H1 (cell line): ENCODE measurements at regions not wholly inside any gene's neighbourhood (a gene's known extent, or its start where the extent isn't known, plus 50 kb on each side); places are given as distances from the start of the nearest gene placed in this dataset.

Source experiments
- CTCF ChIA-PET: fragments of 300-600 bp; sonication (Branson Sonifier 250); formaldehyde crosslinking; loops from one replicate; lab custom pipeline; 2021; ENCODE audit not compliant: partially characterized antibody; lab: Charles Lee
- POLR2A ChIA-PET: fragments of 300-600 bp; sonication (Branson Sonifier 250); formaldehyde crosslinking; loops from one replicate; lab custom pipeline; 2021; ENCODE audit warnings: inconsistent platforms; ENCODE audit not compliant: partially characterized antibody; lab: Charles Lee
- DNase-seq, 2 experiments: peaks; one replicate each; pipeline versions ENCODE4 v3.0.0 to v3.0.0-alpha.2; 2010 to 2022; ENCODE audit warnings: low spot score in 2 of 2, low read depth in 1 of 2, mixed read lengths in 1 of 2
- FAIRE-seq: peaks from 2 replicates; lab custom pipeline; 2011; peaks lifted over from hg19 to GRCh38; lab: Jason Lieb, UNC
- H2AFZ ChIP-seq: 2 replicates; pipeline ENCODE4 v1.8.1; 2012; ENCODE audit warnings: low read length, inconsistent platforms
- H2AK5ac ChIP-seq: 2 replicates; pipeline ENCODE4 v1.6.1; 2013; ENCODE audit warnings: low read depth, low read length
- H2BK120ac ChIP-seq: replicated peaks from 2 replicates; pipeline ENCODE3; 2013; ENCODE audit warnings: low read depth, low read length, inconsistent platforms
- H2BK12ac ChIP-seq: 2 replicates; pipeline ENCODE4 v1.6.1; 2013; ENCODE audit warnings: low read depth, low read length
- H2BK15ac ChIP-seq: 2 replicates; pipeline ENCODE4 v1.6.1; 2013; ENCODE audit warnings: low read length
- H2BK20ac ChIP-seq: 2 replicates; pipeline ENCODE4 v1.6.1; 2013; ENCODE audit warnings: low read length
- H2BK5ac ChIP-seq: 2 replicates; pipeline ENCODE4 v1.6.1; 2013; ENCODE audit warnings: low read depth, low read length
- H3K14ac ChIP-seq: 2 replicates; pipeline ENCODE4 v1.6.1; 2013; ENCODE audit warnings: inconsistent platforms; ENCODE audit not compliant: insufficient read length
- H3K18ac ChIP-seq: 2 replicates; pipeline ENCODE4 v1.6.1; 2013; ENCODE audit warnings: low read length; ENCODE audit errors: extremely low read depth
- H3K23ac ChIP-seq: 2 replicates; pipeline ENCODE4 v1.6.1; 2013; ENCODE audit warnings: inconsistent platforms; ENCODE audit not compliant: insufficient read length
- H3K23me2 ChIP-seq: 2 replicates; pipeline ENCODE4 v1.6.1; 2013; ENCODE audit warnings: low read depth, low read length
- H3K27ac ChIP-seq: 2 replicates; pipeline ENCODE4 v1.6.1; 2011; ENCODE audit warnings: low read depth, low read length, inconsistent platforms
- H3K27me3 ChIP-seq, 4 experiments: replicated peaks in 1 of 4; 1 replicate in 1 of 4; 2 replicates in 3 of 4; pipeline versions ENCODE4 v1.6.1 to v1.8.1; 2011 to 2013; ENCODE audit warnings: low read length in 3 of 4, mild to moderate bottlenecking in 3 of 4, inconsistent platforms in 2 of 4, mixed read lengths in 2 of 4, moderate library complexity in 1 of 4; ENCODE audit not compliant: control insufficient read depth in 3 of 4, insufficient read depth in 3 of 4; ENCODE audit errors: extremely low read depth in 1 of 4
- H3K36me3 ChIP-seq, 4 experiments: 2 replicates each; pipeline versions ENCODE4 v1.6.1 to v1.8.1; 2011 to 2013; ENCODE audit warnings: mild to moderate bottlenecking in 4 of 4, low read length in 3 of 4, moderate library complexity in 2 of 4, control low read depth in 1 of 4, inconsistent platforms in 1 of 4; ENCODE audit not compliant: insufficient read depth in 4 of 4, control insufficient read depth in 2 of 4
- H3K4ac ChIP-seq: replicated peaks from 2 replicates; pipeline ENCODE3; 2013; ENCODE audit warnings: low read length, low read depth, mixed read lengths, inconsistent platforms; ENCODE audit not compliant: insufficient read length
- H3K4me1 ChIP-seq, 4 experiments: replicated peaks in 1 of 4; 1 replicate in 1 of 4; 2 replicates in 3 of 4; pipeline versions ENCODE4 v1.6.1 to v1.8.1; 2011 to 2013; ENCODE audit warnings: low read length in 3 of 4, inconsistent platforms in 2 of 4, mixed read lengths in 1 of 4; ENCODE audit not compliant: insufficient read depth in 4 of 4, control insufficient read depth in 3 of 4
- H3K4me2 ChIP-seq, 2 experiments: 2 replicates each; pipeline versions ENCODE4 v1.6.1 to v1.8.1; 2011 to 2013; ENCODE audit warnings: low read depth in 2 of 2, low read length in 2 of 2, control low read depth in 1 of 2, inconsistent platforms in 1 of 2, mild to moderate bottlenecking in 1 of 2; ENCODE audit not compliant: insufficient read depth in 1 of 2
- H3K4me3 ChIP-seq, 4 experiments: fragments of 200-600, 300-600 bp in 1 of 4; sonication (generic), shearing (Covaris generic), sonication (Bioruptor Twin) in 1 of 4; 2 replicates each; pipeline versions ENCODE4 v1.5.1 to v1.8.1; 2011 to 2016; ENCODE audit warnings: low read length in 4 of 4, low read depth in 3 of 4, control low read depth in 2 of 4, inconsistent platforms in 2 of 4, mild to moderate bottlenecking in 2 of 4, mixed read lengths in 1 of 4, moderate library complexity in 1 of 4; ENCODE audit not compliant: insufficient read depth in 2 of 4; ENCODE audit errors: extremely low read depth in 1 of 4
- H3K56ac ChIP-seq: replicated peaks from 2 replicates; pipeline ENCODE3; 2013; ENCODE audit warnings: low read depth, mild to moderate bottlenecking, mixed read lengths, low read length, inconsistent platforms; ENCODE audit not compliant: insufficient read length
- H3K79me1 ChIP-seq: 2 replicates; pipeline ENCODE4 v1.6.1; 2013; ENCODE audit warnings: low read depth, low read length, control low read depth
- H3K79me2 ChIP-seq, 2 experiments: 2 replicates each; pipeline versions ENCODE4 v1.6.1 to v1.8.1; 2012 to 2013; ENCODE audit warnings: low read length in 2 of 2, mild to moderate bottlenecking in 2 of 2, inconsistent platforms in 1 of 2; ENCODE audit not compliant: insufficient read depth in 2 of 2, control insufficient read depth in 1 of 2
- H3K9ac ChIP-seq, 4 experiments: replicated peaks in 1 of 4; 1 replicate in 1 of 4; 2 replicates in 3 of 4; pipeline versions ENCODE4 v1.6.1 to v1.8.1; 2011 to 2013; ENCODE audit warnings: low read depth in 3 of 4, low read length in 3 of 4, control low read depth in 2 of 4, mild to moderate bottlenecking in 2 of 4, moderate library complexity in 2 of 4, inconsistent platforms in 1 of 4; ENCODE audit errors: extremely low read depth in 1 of 4
- H3K9me3 ChIP-seq, 2 experiments: 2 replicates each; pipeline versions ENCODE4 v1.6.1 to v1.8.1; 2012 to 2013; ENCODE audit warnings: mild to moderate bottlenecking in 2 of 2, moderate library complexity in 2 of 2, control low read depth in 1 of 2, inconsistent platforms in 1 of 2, low read depth in 1 of 2, low read length in 1 of 2, mixed read lengths in 1 of 2; ENCODE audit not compliant: insufficient read depth in 2 of 2
- H4K20me1 ChIP-seq, 2 experiments: replicated peaks in 1 of 2; 2 replicates each; pipeline versions ENCODE3 to v1.8.1; 2011 to 2013; ENCODE audit warnings: inconsistent platforms in 2 of 2, low read length in 2 of 2, mild to moderate bottlenecking in 1 of 2; ENCODE audit not compliant: insufficient read depth in 2 of 2, control insufficient read depth in 1 of 2
- H4K5ac ChIP-seq: 2 replicates; pipeline ENCODE4 v1.6.1; 2013; ENCODE audit warnings: low read length, low read depth, mixed read lengths, inconsistent platforms; ENCODE audit not compliant: insufficient read length
- H4K8ac ChIP-seq: 2 replicates; pipeline ENCODE4 v1.8.0; 2013; ENCODE audit warnings: mild to moderate bottlenecking, moderate library complexity, low read length, inconsistent platforms; ENCODE audit not compliant: insufficient read depth; ENCODE audit errors: extremely low read depth
- H4K91ac ChIP-seq: replicated peaks from 2 replicates; pipeline ENCODE3; 2013; ENCODE audit warnings: low read length, mixed read lengths, inconsistent platforms; ENCODE audit not compliant: insufficient read length
- BCL11A ChIP-seq, 2 experiments: IDR thresholded peaks; one replicate each; pipeline ENCODE4 v1.6.1; 2011; ENCODE audit warnings: low read depth in 2 of 2, low read length in 2 of 2, mild to moderate bottlenecking in 2 of 2
- BRCA1 ChIP-seq: IDR thresholded peaks from 2 replicates; pipeline ENCODE4 v1.6.1; 2012; ENCODE audit warnings: low read depth, low read length, improper control_type of control experiment
- CHD1 ChIP-seq: IDR thresholded peaks from 2 replicates; pipeline ENCODE4 v1.6.1; 2012; ENCODE audit warnings: low read depth, low read length, improper control_type of control experiment
- CREB1 ChIP-seq: IDR thresholded peaks from 2 replicates; pipeline ENCODE4 v1.6.1; 2012; ENCODE audit warnings: inconsistent platforms
- CTCF ChIP-seq, 3 experiments: IDR thresholded peaks; 1 replicate in 2 of 3; 2 replicates in 1 of 3; pipeline versions ENCODE4 v1.5.1 to v1.6.1; 2011; ENCODE audit warnings: low read length in 3 of 3, mild to moderate bottlenecking in 3 of 3, inconsistent platforms in 2 of 3, low read depth in 1 of 3, moderate library complexity in 1 of 3; ENCODE audit not compliant: insufficient read depth in 1 of 3; ENCODE audit errors: control extremely low read depth in 1 of 3
- HDAC6 ChIP-seq: IDR thresholded peaks from one replicate; pipeline ENCODE4 v1.7.1; 2012; ENCODE audit warnings: low read depth, mild to moderate bottlenecking, inconsistent platforms, low read length, moderate library complexity
- JUN ChIP-seq: IDR thresholded peaks from 2 replicates; pipeline ENCODE4 v1.6.1; 2011; ENCODE audit warnings: low read depth, mild to moderate bottlenecking, improper control_type of control experiment, low read length
- MAX ChIP-seq: IDR thresholded peaks from 2 replicates; pipeline ENCODE4 v1.6.1; 2012; ENCODE audit warnings: inconsistent platforms
- NANOG ChIP-seq: IDR thresholded peaks from 2 replicates; pipeline ENCODE4 v1.6.1; 2011; ENCODE audit warnings: low read length, low read depth, mild to moderate bottlenecking, inconsistent platforms; ENCODE audit not compliant: insufficient read depth, poor library complexity, severe bottlenecking
- RNF2 ChIP-seq: fragments of 200-900, 300-1000 bp; sonication (generic); IDR thresholded peaks from 2 replicates; pipeline ENCODE4 v1.7.1; 2016; ENCODE audit warnings: borderline replicate concordance, low read depth, mild to moderate bottlenecking, antibody characterized with exemption, low read length; ENCODE audit not compliant: poor library complexity, severe bottlenecking; ENCODE audit errors: missing control alignments
- RXRA ChIP-seq: IDR thresholded peaks from 2 replicates; pipeline ENCODE4 v1.6.1; 2011; ENCODE audit warnings: low read depth, mild to moderate bottlenecking, low read length, moderate library complexity; ENCODE audit not compliant: insufficient read depth
- SIX5 ChIP-seq: IDR thresholded peaks from 2 replicates; pipeline ENCODE4 v1.6.1; 2011; ENCODE audit warnings: mild to moderate bottlenecking, low read depth, low read length
- WGBS, 2 experiments: shearing (Covaris generic) in 1 of 2; methylation state at CpG; one replicate each; pipeline versions ENCODE4 v1.1.6 to v1.1.7; 2013 to 2015; ENCODE audit warnings: low lambda C conversion rate in 2 of 2, mixed read lengths in 2 of 2, inconsistent platforms in 1 of 2, low coverage in 1 of 2, missing lambda C conversion rate in 1 of 2; ENCODE audit not compliant: insufficient replicate concordance in 2 of 2, insufficient coverage in 1 of 2, insufficient read length in 1 of 2; ENCODE audit errors: extremely low coverage in 1 of 2, missing lambda C conversion rate in 1 of 2; 5-methylcytosine and 5-hydroxymethylcytosine counted together

GRCh38 chr3:163335429-163335828, 1742.9 kb downstream of the SI start:
- no peak overlapping the region for H4K5ac ChIP-seq
- H4K91ac ChIP-seq: no peak overlapping the region
- no peak overlapping the region for H4K8ac ChIP-seq
- no peak overlapping the region for H3K4me3 ChIP-seq
- H2BK12ac ChIP-seq: no peak overlapping the region
- CTCF ChIA-PET: no interaction called here
- H3K79me2 ChIP-seq: no peaks in the 10 kb centered on the region
- no peaks in the 10 kb centered on the region for H3K27me3 ChIP-seq
- H3K36me3 ChIP-seq: no peaks in the 10 kb centered on the region; a peak in 1 of 8 replicates
- no peak overlapping the region for H2BK5ac ChIP-seq
- POLR2A ChIA-PET: interaction anchor here (0.5 kb wide), 1 partner anchor 13 kb away, joined by 3 read pairs; no protein-coding TSS in a partner anchor
- FAIRE-seq (no peak), DNase-seq (no peak)
- no peak overlapping the region for H3K18ac ChIP-seq
- no peaks in the 10 kb centered on the region for H4K20me1 ChIP-seq
- H3K23me2 ChIP-seq: no peaks in the 10 kb centered on the region
- no peak overlapping the region for H2BK120ac ChIP-seq
- H2AFZ ChIP-seq: no peak overlapping the region
- no peak overlapping the region for H2AK5ac ChIP-seq
- no peak overlapping the region for H3K9ac ChIP-seq
- H3K56ac ChIP-seq: no peak overlapping the region
- H2BK15ac ChIP-seq: no peak overlapping the region
- H3K23ac ChIP-seq: no peak overlapping the region
- no peak overlapping the region for H2BK20ac ChIP-seq
- no peak overlapping the region for H3K4ac ChIP-seq
- no peak overlapping the region for H3K4me2 ChIP-seq
- no peaks in the 10 kb centered on the region for H3K4me1 ChIP-seq
- 80% methylated on average over 1 of the region's 1 CpG; no CpG with 5 or more reads in 1 of the 2 experiments for WGBS, 2 experiments
- H3K27ac ChIP-seq: no peak overlapping the region
- H3K79me1 ChIP-seq: no peaks in the 10 kb centered on the region
- peaks cover 8 to 16% of the 10 kb centered on the region in 2 experiments for H3K9me3 ChIP-seq
- H3K14ac ChIP-seq: no peak overlapping the region
- TF ChIP-seq CTCF (IDR thresholded peaks at IDR 0.05; ENCODE audit: control extremely low read depth in 1 of 3, insufficient read depth in 1 of 3, low read depth in 1 of 3, low read length in 3 of 3) (no peak), RXRA (no peak), SIX5 (no peak), RNF2 (no peak), MAX (no peak), BRCA1 (no peak), NANOG (no peak), BCL11A (IDR thresholded peaks at IDR 0.05; ENCODE audit: low read depth in 2 of 2, low read length in 2 of 2) (no peak), CREB1 (no peak), HDAC6 (no peak), CHD1 (no peak), JUN (no peak)
